ENCODE measurements at regions not wholly inside any gene's neighbourhood (a gene's known extent, or its start where the extent isn't known, plus 50 kb on each side); places are given as distances from the start of the nearest gene placed in this dataset.

DNA sequence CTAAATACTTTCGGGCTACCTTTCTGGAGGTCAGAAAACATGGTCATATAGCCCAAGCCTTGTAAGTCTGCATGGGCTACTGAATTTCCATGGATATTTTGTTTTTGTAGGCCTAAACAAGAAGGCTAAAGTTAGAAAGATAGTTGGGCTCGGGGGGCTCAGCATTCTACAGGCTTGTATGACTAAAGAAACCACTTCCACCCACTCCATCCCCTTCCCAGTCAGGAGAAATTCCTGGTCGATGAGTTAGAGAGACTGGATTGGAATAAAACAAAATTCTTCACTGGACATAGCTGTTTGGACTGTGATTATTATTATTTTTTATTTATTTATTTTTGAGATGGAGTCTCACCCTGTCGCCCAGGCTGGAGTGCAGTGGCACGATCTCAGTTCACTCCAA is 539.4 kb upstream of the TNP1 start:
- Histone ChIP-seq H3K9me3 (ENCODE audit: low read length) (no peaks in the 10 kb centered on the region), H3K79me2 (ENCODE audit: insufficient read depth, low read depth, low read length) (no peaks in the 10 kb centered on the region), H3K4me1 (ENCODE audit: insufficient read depth, low read length, poor library complexity, severe bottlenecking) (no peaks in the 10 kb centered on the region), H3K4me3 (ENCODE audit: low read depth, low read length, poor library complexity, severe bottlenecking) (no peak overlapping the region), H3K4me2 (ENCODE audit: low read length) (no peak overlapping the region), H4K20me1 (ENCODE audit: insufficient read depth, low read length) (no peaks in the 10 kb centered on the region), H2AFZ (ENCODE audit: low read length) (no peak overlapping the region), H3K36me3 (ENCODE audit: insufficient read depth, low read length) (no peaks in the 10 kb centered on the region), H3K9me2 (ENCODE audit: insufficient read depth, low read length) (no peaks in the 10 kb centered on the region), H3K27ac (ENCODE audit: low read depth, low read length, poor library complexity, severe bottlenecking) (no peak overlapping the region)
- POLR2A ChIA-PET, result no interaction called here
- BruUV-seq (replicated peaks), result no TSS peak
- CTCF ChIA-PET (ENCODE audit: unreplicated experiment), result no interaction called here
- no peak for DNase-seq (ENCODE audit: low spot score)
- intact Hi-C loops (cut with micrococcal nuclease; ENCODE audit: unreplicated experiment), result no loop called here
- TF ChIP-seq EZH2phosphoT487 (IDR thresholded peaks at IDR 0.05; ENCODE audit: borderline replicate concordance, low read depth, low read length), result no peak
- TF ChIP-seq, protein P1, sequence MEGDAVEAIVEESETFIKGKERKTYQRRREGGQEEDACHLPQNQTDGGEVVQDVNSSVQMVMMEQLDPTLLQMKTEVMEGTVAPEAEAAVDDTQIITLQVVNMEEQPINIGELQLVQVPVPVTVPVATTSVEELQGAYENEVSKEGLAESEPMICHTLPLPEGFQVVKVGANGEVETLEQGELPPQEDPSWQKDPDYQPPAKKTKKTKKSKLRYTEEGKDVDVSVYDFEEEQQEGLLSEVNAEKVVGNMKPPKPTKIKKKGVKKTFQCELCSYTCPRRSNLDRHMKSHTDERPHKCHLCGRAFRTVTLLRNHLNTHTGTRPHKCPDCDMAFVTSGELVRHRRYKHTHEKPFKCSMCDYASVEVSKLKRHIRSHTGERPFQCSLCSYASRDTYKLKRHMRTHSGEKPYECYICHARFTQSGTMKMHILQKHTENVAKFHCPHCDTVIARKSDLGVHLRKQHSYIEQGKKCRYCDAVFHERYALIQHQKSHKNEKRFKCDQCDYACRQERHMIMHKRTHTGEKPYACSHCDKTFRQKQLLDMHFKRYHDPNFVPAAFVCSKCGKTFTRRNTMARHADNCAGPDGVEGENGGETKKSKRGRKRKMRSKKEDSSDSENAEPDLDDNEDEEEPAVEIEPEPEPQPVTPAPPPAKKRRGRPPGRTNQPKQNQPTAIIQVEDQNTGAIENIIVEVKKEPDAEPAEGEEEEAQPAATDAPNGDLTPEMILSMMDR (conservative IDR thresholded peaks at IDR 0.05; ENCODE audit: low read length), result no peak

DNA sequence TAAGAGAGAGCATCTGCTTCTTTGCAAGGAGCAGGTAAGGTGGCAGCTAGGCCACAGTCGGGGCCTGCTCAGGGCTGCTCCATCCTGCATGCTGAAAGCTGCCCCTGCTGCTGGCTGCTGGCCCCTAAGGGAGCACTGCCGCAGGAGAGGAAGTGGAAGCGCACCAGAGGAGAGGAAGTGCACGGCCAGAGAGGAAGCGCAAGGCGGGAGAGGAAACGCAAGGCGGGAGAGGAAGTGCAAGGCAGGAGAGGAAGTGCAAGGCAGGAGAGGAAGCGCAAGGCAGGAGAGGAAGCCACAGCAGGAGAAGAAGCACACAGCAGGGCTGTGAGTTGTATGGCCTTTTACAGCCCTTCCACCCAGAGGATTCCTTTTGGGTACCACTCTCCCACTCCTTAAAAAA is 539.0 kb upstream of the TNP1 start:
- Histone ChIP-seq H3K4me2 (ENCODE audit: low read length) (no peak overlapping the region), H3K4me1 (ENCODE audit: insufficient read depth, low read length, poor library complexity, severe bottlenecking) (no peaks in the 10 kb centered on the region), H3K9me3 (ENCODE audit: low read length) (no peaks in the 10 kb centered on the region), H4K20me1 (ENCODE audit: insufficient read depth, low read length) (no peaks in the 10 kb centered on the region), H3K9me2 (ENCODE audit: insufficient read depth, low read length) (no peaks in the 10 kb centered on the region), H3K79me2 (ENCODE audit: insufficient read depth, low read depth, low read length) (no peaks in the 10 kb centered on the region), H3K4me3 (ENCODE audit: low read depth, low read length, poor library complexity, severe bottlenecking) (no peak overlapping the region), H3K36me3 (ENCODE audit: insufficient read depth, low read length) (no peaks in the 10 kb centered on the region), H2AFZ (ENCODE audit: low read length) (no peak overlapping the region), H3K27ac (ENCODE audit: low read depth, low read length, poor library complexity, severe bottlenecking) (no peak overlapping the region)
- TF ChIP-seq EZH2phosphoT487 (IDR thresholded peaks at IDR 0.05; ENCODE audit: borderline replicate concordance, low read depth, low read length), result no peak
- TF ChIP-seq, protein P1 (conservative IDR thresholded peaks at IDR 0.05; ENCODE audit: low read length), result no peak
- ChIA-PET CTCF (ENCODE audit: unreplicated experiment) (no interaction called here), POLR2A (interaction anchor here (1.1 kb wide), 1 partner anchor 10 kb away, joined by 3 read pairs; no protein-coding TSS in a partner anchor)
- BruUV-seq (replicated peaks), result no TSS peak
- intact Hi-C loops (cut with micrococcal nuclease; ENCODE audit: unreplicated experiment), result no loop called here
- no peak for DNase-seq (ENCODE audit: low spot score)

DNA sequence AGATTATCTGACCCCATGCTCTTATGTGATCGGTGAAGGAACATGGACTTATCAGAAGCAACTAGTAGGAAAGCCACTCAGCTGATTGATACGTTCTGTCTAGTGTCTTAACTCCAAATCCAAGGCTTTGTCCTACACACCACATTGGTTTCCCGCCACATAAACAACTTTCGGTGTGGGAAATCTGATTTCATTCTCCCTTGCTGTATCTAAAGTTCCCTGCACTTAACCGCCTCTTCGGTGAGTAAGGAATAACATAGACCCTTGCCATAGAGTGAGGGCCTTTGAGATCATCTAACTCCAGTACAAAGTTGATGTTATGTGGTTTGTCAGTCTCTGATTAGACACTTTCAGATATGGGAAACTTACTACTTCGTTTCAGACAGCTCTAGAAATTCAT is 538.2 kb upstream of the TNP1 start:
- no peak overlapping the region for H3K4me3 ChIP-seq (ENCODE audit: low read depth, low read length, poor library complexity, severe bottlenecking)
- no peaks in the 10 kb centered on the region for H3K36me3 ChIP-seq (ENCODE audit: insufficient read depth, low read length)
- no peaks in the 10 kb centered on the region for H3K9me3 ChIP-seq (ENCODE audit: low read length)
- no peak overlapping the region for H3K27ac ChIP-seq (ENCODE audit: low read depth, low read length, poor library complexity, severe bottlenecking)
- no peak overlapping the region for H3K4me2 ChIP-seq (ENCODE audit: low read length)
- no TSS peak for BruUV-seq (replicated peaks)
- intact Hi-C loops (cut with micrococcal nuclease; ENCODE audit: unreplicated experiment), result no loop called here
- POLR2A ChIA-PET, result interaction anchor here (0.6 to 1.1 kb wide), 3 partner anchors 9 to 829 kb away, joined by 3 to 4 read pairs (median 3); no protein-coding TSS in a partner anchor
- no peaks in the 10 kb centered on the region for H3K9me2 ChIP-seq (ENCODE audit: insufficient read depth, low read length)
- TF ChIP-seq, protein P1 (conservative IDR thresholded peaks at IDR 0.05; ENCODE audit: low read length), result no peak
- no peak for TF ChIP-seq EZH2phosphoT487 (IDR thresholded peaks at IDR 0.05; ENCODE audit: borderline replicate concordance, low read depth, low read length)
- no peaks in the 10 kb centered on the region for H3K4me1 ChIP-seq (ENCODE audit: insufficient read depth, low read length, poor library complexity, severe bottlenecking)
- H3K79me2 ChIP-seq (ENCODE audit: insufficient read depth, low read depth, low read length), result no peaks in the 10 kb centered on the region
- no peak overlapping the region for H2AFZ ChIP-seq (ENCODE audit: low read length)
- H4K20me1 ChIP-seq (ENCODE audit: insufficient read depth, low read length), result no peaks in the 10 kb centered on the region
- no peak for DNase-seq (ENCODE audit: low spot score)
- CTCF ChIA-PET (ENCODE audit: unreplicated experiment), result no interaction called here
